Subcutaneous abdominal adipose tissue (tissue), 5 donors: ENCODE measurements at regions not wholly inside any gene's neighbourhood (a gene's known extent, or its start where the extent isn't known, plus 50 kb on each side); places are given as distances from the start of the nearest gene placed in this dataset.

Experiments
- H3K27ac ChIP-seq: one replicate; pipeline ENCODE4 v1.7.0; 2013; ENCODE audit warnings: low read depth, mild to moderate bottlenecking, inconsistent platforms, low read length, moderate library complexity
- H3K27me3 ChIP-seq, 5 donors: one replicate each; pipeline ENCODE4 v1.7.0; 2013; ENCODE audit warnings: low read length in 5 of 5, inconsistent platforms in 1 of 5; ENCODE audit not compliant: control insufficient read depth in 5 of 5, insufficient read depth in 4 of 5
- H3K36me3 ChIP-seq, 5 donors: one replicate each; pipeline ENCODE4 v1.7.0; 2013; ENCODE audit warnings: low read length in 5 of 5; ENCODE audit not compliant: control insufficient read depth in 5 of 5, insufficient read depth in 5 of 5
- H3K4me1 ChIP-seq, 5 donors: one replicate each; pipeline ENCODE4 v1.7.0; 2013; ENCODE audit warnings: low read length in 5 of 5, mild to moderate bottlenecking in 3 of 5, moderate library complexity in 1 of 5; ENCODE audit not compliant: control insufficient read depth in 5 of 5, insufficient read depth in 5 of 5
- H3K4me3 ChIP-seq, 5 donors: one replicate each; pipeline ENCODE4 v1.7.0; 2013; ENCODE audit warnings: low read length in 5 of 5, low read depth in 1 of 5
- H3K9ac ChIP-seq, 5 donors: one replicate each; pipeline ENCODE4 v1.7.0; 2013; ENCODE audit warnings: low read length in 5 of 5, mild to moderate bottlenecking in 4 of 5, moderate library complexity in 3 of 5
- H3K9me3 ChIP-seq, 5 donors: one replicate each; pipeline ENCODE4 v1.7.0; 2013; ENCODE audit warnings: low read length in 5 of 5; ENCODE audit not compliant: control insufficient read depth in 5 of 5
- donor health status: healthy.
- donor health status: healthy.
- donor health status: healthy.
- donor health status: healthy.
- donor health status: healthy.

GRCh38 chr9:13718539-13718938 is 439.0 kb upstream of the MPDZ start:
- no peak overlapping the region for H3K27ac ChIP-seq
- peaks cover 0 to 13% (median 0%) of the 10 kb centered on the region in 5 donors for H3K4me1 ChIP-seq
- H3K36me3 ChIP-seq = no peaks in the 10 kb centered on the region
- no peaks in the 10 kb centered on the region for H3K27me3 ChIP-seq
- H3K9ac ChIP-seq = no peak overlapping the region
- H3K4me3 ChIP-seq = no peak overlapping the region
- peaks cover 0 to 4% (median 0%) of the 10 kb centered on the region in 5 donors for H3K9me3 ChIP-seq

GRCh38 chr9:13718086-13718485 is 438.6 kb upstream of the MPDZ start:
- H3K9me3 ChIP-seq = peaks cover 0 to 4% (median 0%) of the 10 kb centered on the region in 5 donors
- no peaks in the 10 kb centered on the region for H3K27me3 ChIP-seq
- no peak overlapping the region for H3K27ac ChIP-seq
- no peaks in the 10 kb centered on the region for H3K36me3 ChIP-seq
- peaks cover 0 to 13% (median 0%) of the 10 kb centered on the region in 5 donors for H3K4me1 ChIP-seq
- no peak overlapping the region for H3K4me3 ChIP-seq
- H3K9ac ChIP-seq = no peak overlapping the region

- H3K27me3 ChIP-seq = no peaks in the 10 kb centered on the region
- no peak overlapping the region for H3K9ac ChIP-seq
- H3K27ac ChIP-seq = no peak overlapping the region
- H3K9me3 ChIP-seq = peaks cover 0 to under 1% (median 0%) of the 10 kb centered on the region in 5 donors
- H3K36me3 ChIP-seq = no peaks in the 10 kb centered on the region
- H3K4me3 ChIP-seq = no peak overlapping the region
- H3K4me1 ChIP-seq = peaks cover 0 to 13% (median 0%) of the 10 kb centered on the region in 5 donors
Measured at GRCh38 chr9:13717322-13718054, 438.0 kb upstream of the MPDZ start.

- no peak overlapping the region for H3K9ac ChIP-seq
- no peak overlapping the region for H3K27ac ChIP-seq
- H3K9me3 ChIP-seq = no peaks in the 10 kb centered on the region
- no peaks in the 10 kb centered on the region for H3K36me3 ChIP-seq
- no peaks in the 10 kb centered on the region for H3K27me3 ChIP-seq
- no peak overlapping the region for H3K4me3 ChIP-seq
- peaks cover 0 to 13% (median 0%) of the 10 kb centered on the region in 5 donors for H3K4me1 ChIP-seq
Measured at GRCh38 chr9:13716601-13717321, 437.3 kb upstream of the MPDZ start.

GRCh38 chr9:13716090-13716489 is 436.6 kb upstream of the MPDZ start:
- Histone ChIP-seq H3K27ac (no peak overlapping the region), H3K4me1 (peaks cover 0 to 13% (median 0%) of the 10 kb centered on the region in 5 donors), H3K36me3 (no peaks in the 10 kb centered on the region), H3K4me3 (no peak overlapping the region), H3K9me3 (no peaks in the 10 kb centered on the region), H3K27me3 (no peaks in the 10 kb centered on the region), H3K9ac (no peak overlapping the region)

- H3K4me3 ChIP-seq = no peak overlapping the region
- no peak overlapping the region for H3K27ac ChIP-seq
- no peak overlapping the region for H3K9ac ChIP-seq
Measured at GRCh38 chr9:13715430-13715829, 435.9 kb upstream of the MPDZ start.

GRCh38 chr9:13707612-13708576 is 428.4 kb upstream of the MPDZ start:
- H3K9me3 ChIP-seq = no peaks in the 10 kb centered on the region
- H3K9ac ChIP-seq = no peak overlapping the region
- no peak overlapping the region for H3K27ac ChIP-seq
- no peak overlapping the region for H3K4me3 ChIP-seq
- H3K4me1 ChIP-seq = peaks cover 6 to 21% (median 13%) of the 10 kb centered on the region in 5 donors
- no peaks in the 10 kb centered on the region for H3K27me3 ChIP-seq
- H3K36me3 ChIP-seq = no peaks in the 10 kb centered on the region

More at GRCh38 chr9:13715430-13715829, 435.9 kb upstream of the MPDZ start:
- Histone ChIP-seq H3K4me1 (peaks cover 0 to 13% (median 0%) of the 10 kb centered on the region in 5 donors), H3K9me3 (no peaks in the 10 kb centered on the region), H3K27me3 (no peaks in the 10 kb centered on the region), H3K36me3 (no peaks in the 10 kb centered on the region)

GRCh38 chr9:13705918-13706317 is 426.4 kb upstream of the MPDZ start:
- Histone ChIP-seq H3K4me1 (peaks cover 6 to 21% (median 13%) of the 10 kb centered on the region in 5 donors), H3K27ac (peak overlapping the region; percentile 11), H3K4me3 (no peak overlapping the region), H3K27me3 (no peaks in the 10 kb centered on the region), H3K9me3 (no peaks in the 10 kb centered on the region), H3K36me3 (no peaks in the 10 kb centered on the region), H3K9ac (peak overlapping the region in 1 of 5 donors; percentile 8)

GRCh38 chr9:13705373-13705772 is 425.9 kb upstream of the MPDZ start:
- peak overlapping the region; percentile 11 for H3K27ac ChIP-seq
- peak overlapping the region in 1 of 5 donors; percentile 8 for H3K9ac ChIP-seq
- peaks cover 6 to 21% (median 13%) of the 10 kb centered on the region in 5 donors for H3K4me1 ChIP-seq
- H3K27me3 ChIP-seq = no peaks in the 10 kb centered on the region
- no peak overlapping the region for H3K4me3 ChIP-seq
- no peaks in the 10 kb centered on the region for H3K9me3 ChIP-seq
- H3K36me3 ChIP-seq = no peaks in the 10 kb centered on the region
